ENCODE measurements at regions not wholly inside any gene's neighbourhood (a gene's known extent, or its start where the extent isn't known, plus 50 kb on each side); places are given as distances from the start of the nearest gene placed in this dataset.

- no peak for TF ChIP-seq CTCF (IDR thresholded peaks at IDR 0.05 in 8 of 11, conservative IDR thresholded peaks at IDR 0.05 in 3 of 11)
- no peak for TF ChIP-seq POLR2AphosphoS5 (IDR thresholded peaks at IDR 0.05)
Measured at GRCh38 chr3:118593277-118593670, 441.4 kb downstream of the IGSF11 start.

Measured in spleen (tissue), 7 donors.